Activated naive CD8-positive, alpha-beta T cell treated with anti-CD3 and anti-CD28 coated beads, Interleukin-2, amount 10 ng/mL, durations not matched to agents 7 days and 5 days (primary cell): ENCODE measurements at regions not wholly inside any gene's neighbourhood (a gene's known extent, or its start where the extent isn't known, plus 50 kb on each side); places are given as distances from the start of the nearest gene placed in this dataset.

Experiments used
- ATAC-seq: fragments of 150-1000 bp; cut with Tn5 transposase; one replicate; pipeline ENCODE4 v1.10.0; 2021; ENCODE audit warnings: low read depth, moderate library complexity
- POLR2A ChIA-PET: fragments of 350-600 bp; sonication (Branson Sonifier 250); formaldehyde crosslinking; loops from one replicate; lab custom pipeline; 2021; ENCODE audit warnings: antibody characterized with exemption; lab: Charles Lee
- DNase-seq: peaks from one replicate; pipeline ENCODE4 v3.0.0; 2021
- H3K27ac Mint-ChIP-seq: one replicate; pipeline ENCODE4 v1.8.0; 2022; ENCODE audit warnings: mild to moderate bottlenecking, mixed read lengths
- H3K27me3 Mint-ChIP-seq: one replicate; pipeline ENCODE4 v1.8.0; 2022; ENCODE audit warnings: mild to moderate bottlenecking, moderate library complexity, mixed read lengths
- H3K36me3 Mint-ChIP-seq: one replicate; pipeline ENCODE4 v1.8.0; 2021; ENCODE audit warnings: mild to moderate bottlenecking, mixed read lengths
- H3K4me1 Mint-ChIP-seq: one replicate; pipeline ENCODE4 v1.8.0; 2021; ENCODE audit warnings: mixed read lengths
- H3K4me3 Mint-ChIP-seq: one replicate; pipeline ENCODE4 v1.8.0; 2022; ENCODE audit warnings: mild to moderate bottlenecking, moderate library complexity, mixed read lengths
- H3K9me3 Mint-ChIP-seq: one replicate; pipeline ENCODE4 v1.8.0; 2021; ENCODE audit warnings: mixed read lengths

DNA sequence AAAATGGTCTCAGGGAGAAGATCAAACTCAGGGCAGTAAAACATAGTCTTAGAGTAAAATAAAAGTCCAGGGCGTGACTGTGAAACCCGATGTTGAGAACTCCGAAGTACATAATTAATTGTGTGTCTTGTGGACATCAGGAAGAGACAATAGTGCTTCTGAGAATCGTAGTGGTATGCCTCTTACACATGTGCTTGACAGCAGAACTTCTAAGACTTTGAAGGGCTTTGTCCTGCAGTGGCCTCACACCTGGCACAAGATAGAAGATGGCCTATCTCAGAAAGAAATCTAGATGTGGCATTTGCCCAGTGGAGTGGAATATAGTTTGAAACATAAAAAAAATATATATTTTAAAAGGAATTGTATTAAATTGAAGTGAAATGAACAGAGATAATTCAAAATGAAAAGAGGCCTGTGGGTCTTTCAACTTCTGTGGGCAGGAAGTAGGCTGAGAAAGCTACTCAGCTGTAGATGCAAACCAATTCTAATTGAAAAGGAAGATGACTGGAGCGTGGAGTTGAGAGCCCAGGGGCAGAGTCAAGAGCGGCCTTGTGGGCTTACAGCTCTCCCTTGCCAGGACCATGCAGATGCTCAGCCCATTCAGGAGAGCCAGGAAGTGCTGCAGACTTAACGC, 468.4 kb downstream of the KDM4C start:
- POLR2A ChIA-PET: interaction anchor here (1.4 kb wide), 1 partner anchor 9 kb away, joined by 5 read pairs; no protein-coding TSS in a partner anchor
- H3K27ac Mint-ChIP-seq: peak overlapping the region; percentile 47
- H3K4me1 Mint-ChIP-seq: peaks cover 12% of the 10 kb centered on the region
- peak overlapping the region; percentile 7 for H3K4me3 Mint-ChIP-seq
- H3K27me3 Mint-ChIP-seq: peaks cover 27% of the 10 kb centered on the region
- H3K36me3 Mint-ChIP-seq: no peaks in the 10 kb centered on the region
- DNase-seq (no peak), ATAC-seq (peak; percentile 85)
- peaks cover 2% of the 10 kb centered on the region for H3K9me3 Mint-ChIP-seq
